ENCODE measurements at regions not wholly inside any gene's neighbourhood (a gene's known extent, or its start where the extent isn't known, plus 50 kb on each side); places are given as distances from the start of the nearest gene placed in this dataset.

- Histone ChIP-seq H3K4me1 (no peaks in the 10 kb centered on the region), H3K36me3 (no peaks in the 10 kb centered on the region)
Observed at GRCh38 chr12:85507456-85507855, 227.4 kb downstream of the ALX1 start.

GRCh38 chr12:85509081-85509856, 229.2 kb downstream of the ALX1 start:
- Histone ChIP-seq H3K27me3 (no peaks in the 10 kb centered on the region), H3K4me3 (replicated peaks in 1 of 3) (no peak overlapping the region), H3K4me1 (no peaks in the 10 kb centered on the region), H3K27ac (no peak overlapping the region), H3K36me3 (no peaks in the 10 kb centered on the region), H3K9me3 (no peaks in the 10 kb centered on the region)
- WGBS, 2 donors, result 74 to 81% methylated on average over 8 of the region's 8 CpGs
- DNase-seq, result no peak
- TF ChIP-seq CTCF (IDR thresholded peaks at IDR 0.05), result no peak
- no peak for TF ChIP-seq POLR2A (IDR thresholded peaks at IDR 0.05)
- intact Hi-C loops (cut with DNase I), result no loop called here

More at GRCh38 chr12:85507456-85507855, 227.4 kb downstream of the ALX1 start:
- TF ChIP-seq CTCF (IDR thresholded peaks at IDR 0.05), result no peak
- TF ChIP-seq POLR2A (IDR thresholded peaks at IDR 0.05), result no peak
- Histone ChIP-seq H3K27ac (no peak overlapping the region), H3K9me3 (no peaks in the 10 kb centered on the region), H3K4me3 (replicated peaks in 1 of 3) (no peak overlapping the region), H3K27me3 (no peaks in the 10 kb centered on the region)
- DNase-seq, result no peak
- intact Hi-C loops (cut with DNase I), result no loop called here

GRCh38 chr12:85509857-85510256, 229.8 kb downstream of the ALX1 start:
- TF ChIP-seq CTCF (IDR thresholded peaks at IDR 0.05), result no peak
- TF ChIP-seq POLR2A (IDR thresholded peaks at IDR 0.05), result no peak
- DNase-seq, result no peak
- no peaks in the 10 kb centered on the region for H3K9me3 ChIP-seq
- no peaks in the 10 kb centered on the region for H3K4me1 ChIP-seq
- no peaks in the 10 kb centered on the region for H3K27me3 ChIP-seq
- no peaks in the 10 kb centered on the region for H3K36me3 ChIP-seq
- no peak overlapping the region for H3K27ac ChIP-seq
- intact Hi-C loops (cut with DNase I), result no loop called here
- 75 to 80% methylated on average over 3 of the region's 3 CpGs for WGBS, 2 donors
- H3K4me3 ChIP-seq (replicated peaks in 1 of 3), result no peak overlapping the region

GRCh38 chr12:85516039-85516438, 236.0 kb downstream of the ALX1 start:
- Histone ChIP-seq H3K4me3 (replicated peaks in 1 of 3) (no peak overlapping the region), H3K27me3 (no peaks in the 10 kb centered on the region), H3K36me3 (no peaks in the 10 kb centered on the region), H3K9me3 (no peaks in the 10 kb centered on the region), H3K4me1 (no peaks in the 10 kb centered on the region), H3K27ac (no peak overlapping the region)
- intact Hi-C loops (cut with DNase I), result no loop called here
- TF ChIP-seq POLR2A (IDR thresholded peaks at IDR 0.05) (no peak), CTCF (IDR thresholded peaks at IDR 0.05) (no peak)
- no peak for DNase-seq

GRCh38 chr12:85516667-85517325, 236.8 kb downstream of the ALX1 start:
- no peaks in the 10 kb centered on the region for H3K36me3 ChIP-seq
- H3K4me1 ChIP-seq, result no peaks in the 10 kb centered on the region
- intact Hi-C loops (cut with DNase I), result no loop called here
- no peak overlapping the region for H3K27ac ChIP-seq
- WGBS, 2 donors, result 70 to 73% methylated on average over 3 of the region's 3 CpGs
- no peaks in the 10 kb centered on the region for H3K9me3 ChIP-seq
- no peak for DNase-seq
- H3K4me3 ChIP-seq (replicated peaks in 1 of 3), result no peak overlapping the region
- TF ChIP-seq CTCF (IDR thresholded peaks at IDR 0.05), result no peak
- no peak for TF ChIP-seq POLR2A (IDR thresholded peaks at IDR 0.05)
- H3K27me3 ChIP-seq, result no peaks in the 10 kb centered on the region
